HUES6 (cell line): ENCODE measurements at regions not wholly inside any gene's neighbourhood (a gene's known extent, or its start where the extent isn't known, plus 50 kb on each side); places are given as distances from the start of the nearest gene placed in this dataset.
"Not testable (repeated sequence)": the region's sequence is repeated elsewhere in the genome, so short reads cannot be mapped to it uniquely, and the experiment has no call there.

Experiments used
- H3K27ac ChIP-seq: 2 replicates; pipeline ENCODE4 v1.7.0; 2013; ENCODE audit warnings: low read depth, mild to moderate bottlenecking, low read length, inconsistent platforms
- H3K27me3 ChIP-seq: 2 replicates; pipeline ENCODE4 v1.6.1; 2013; ENCODE audit warnings: low read length; ENCODE audit not compliant: control insufficient read depth, insufficient read depth
- H3K36me3 ChIP-seq: 2 replicates; pipeline ENCODE4 v1.6.1; 2013; ENCODE audit warnings: low read length; ENCODE audit not compliant: control insufficient read depth, insufficient read depth
- H3K4me1 ChIP-seq: 2 replicates; pipeline ENCODE4 v1.6.1; 2013; ENCODE audit warnings: low read length; ENCODE audit not compliant: control insufficient read depth, insufficient read depth
- H3K4me3 ChIP-seq: 2 replicates; pipeline ENCODE4 v1.5.1; 2013; ENCODE audit warnings: low read depth, low read length
- H3K9ac ChIP-seq: one replicate; pipeline ENCODE4 v1.6.1; 2013; ENCODE audit warnings: mild to moderate bottlenecking, low read length
- H3K9me3 ChIP-seq: 2 replicates; pipeline ENCODE4 v1.6.1; 2013; ENCODE audit warnings: low read depth, low read length; ENCODE audit not compliant: control insufficient read depth, insufficient read depth

DNA sequence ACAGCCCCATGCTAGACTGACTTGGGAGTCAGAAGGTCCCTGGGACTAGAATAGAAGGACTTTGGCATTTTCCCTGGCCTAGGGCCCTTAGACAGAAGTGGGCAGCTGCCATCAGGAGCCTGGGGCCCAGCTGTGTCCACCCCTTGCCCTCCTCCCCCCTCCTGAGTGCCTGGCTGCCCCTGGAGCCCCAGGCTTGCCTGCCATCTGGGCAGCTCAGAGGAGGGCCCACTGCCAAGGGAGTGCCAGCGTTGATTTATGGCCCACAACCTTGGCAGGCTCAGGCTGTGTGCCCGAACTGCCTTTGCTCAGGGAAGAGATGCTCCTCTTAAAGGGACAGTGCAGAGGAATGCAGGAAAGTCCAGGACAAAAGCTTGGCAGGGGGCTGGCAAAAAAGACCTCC lies 439.1 kb downstream of the SPATA31A7 start:
- not testable (repeated sequence) for H3K27me3 ChIP-seq, H3K9ac ChIP-seq, H3K9me3 ChIP-seq, H3K4me1 ChIP-seq, H3K27ac ChIP-seq, H3K36me3 ChIP-seq, H3K4me3 ChIP-seq

DNA sequence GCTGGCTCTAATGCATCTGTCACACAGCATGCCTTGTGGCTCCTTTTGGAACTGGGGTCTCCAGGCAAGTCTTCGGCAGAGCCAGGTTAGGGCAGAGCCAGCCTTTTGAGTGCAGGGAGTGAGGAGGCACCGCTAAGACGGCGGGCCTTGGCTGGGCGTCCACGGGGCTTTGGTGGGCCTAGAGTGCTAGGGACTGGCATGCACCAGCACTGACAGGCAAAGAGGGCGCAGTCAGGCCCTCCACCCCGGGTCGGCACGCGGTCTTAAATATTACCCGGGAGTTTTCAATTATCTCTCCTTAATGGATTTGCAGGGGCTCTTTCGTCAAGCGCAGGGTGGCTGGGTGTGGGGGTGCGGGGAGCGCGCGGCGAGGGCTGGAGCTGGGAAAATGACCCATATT lies 444.4 kb downstream of the SPATA31A7 start:
- H3K9me3 ChIP-seq, result no peaks in the 10 kb centered on the region
- no peak overlapping the region for H3K9ac ChIP-seq
- H3K36me3 ChIP-seq, result no peaks in the 10 kb centered on the region
- H3K27ac ChIP-seq, result no peak overlapping the region
- no peak overlapping the region for H3K4me3 ChIP-seq
- no peaks in the 10 kb centered on the region for H3K27me3 ChIP-seq
- no peaks in the 10 kb centered on the region for H3K4me1 ChIP-seq

DNA sequence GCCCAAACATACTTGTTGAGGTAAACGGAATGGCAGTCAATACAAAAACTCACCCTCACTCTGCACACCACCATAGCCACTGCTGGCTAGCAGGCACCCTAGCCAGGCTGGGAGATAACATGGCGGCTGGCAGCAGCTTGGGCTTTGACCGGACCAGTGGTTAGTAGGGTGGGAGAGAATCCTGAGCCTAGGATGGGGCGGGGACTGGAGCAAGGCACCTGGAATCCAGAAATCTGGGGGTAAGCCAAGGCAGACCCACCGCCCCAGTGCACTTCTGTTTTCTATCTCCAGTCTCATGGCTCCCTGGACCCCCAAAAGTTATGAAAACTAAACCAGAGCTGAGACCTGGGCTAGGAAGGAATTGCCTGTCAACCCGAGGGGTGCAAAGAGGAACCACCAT lies 474.4 kb downstream of the SPATA31A7 start:
- not testable (repeated sequence) for H3K4me1 ChIP-seq, H3K27ac ChIP-seq, H3K9ac ChIP-seq, H3K27me3 ChIP-seq, H3K36me3 ChIP-seq, H3K4me3 ChIP-seq
- H3K9me3 ChIP-seq, result peaks cover 36% of the 10 kb centered on the region; the same call in 1 of the 2 replicates

DNA sequence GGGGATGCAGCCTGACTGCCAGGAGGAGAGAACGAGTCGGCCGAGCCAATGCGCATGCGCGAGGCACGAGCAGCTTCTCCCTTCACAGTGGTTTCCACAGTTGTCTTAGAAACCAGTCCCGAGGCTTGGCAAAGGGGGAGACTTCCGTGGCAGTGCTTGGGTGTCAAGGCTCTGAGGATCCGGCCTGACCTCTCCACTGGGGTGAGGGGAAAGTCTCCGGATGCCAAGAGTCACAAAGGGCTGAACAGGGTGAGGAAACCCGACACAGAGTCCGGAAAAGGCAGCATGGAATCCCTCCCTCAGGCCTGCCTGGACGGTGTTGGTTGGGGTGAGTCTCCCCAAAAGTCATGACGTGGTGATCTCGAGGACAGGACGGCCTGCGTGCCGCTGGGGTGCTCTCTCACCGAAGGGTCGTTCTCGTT lies 475.5 kb downstream of the SPATA31A7 start:
- Histone ChIP-seq H3K36me3 (no peaks in the 10 kb centered on the region), H3K27ac (no peak overlapping the region), H3K9me3 (peaks cover 45% of the 10 kb centered on the region; the same call in 1 of the 2 replicates), H3K27me3 (no peaks in the 10 kb centered on the region; the same call in 1 of the 2 replicates), H3K9ac (no peak overlapping the region), H3K4me3 (no peak overlapping the region), H3K4me1 (no peaks in the 10 kb centered on the region)

DNA sequence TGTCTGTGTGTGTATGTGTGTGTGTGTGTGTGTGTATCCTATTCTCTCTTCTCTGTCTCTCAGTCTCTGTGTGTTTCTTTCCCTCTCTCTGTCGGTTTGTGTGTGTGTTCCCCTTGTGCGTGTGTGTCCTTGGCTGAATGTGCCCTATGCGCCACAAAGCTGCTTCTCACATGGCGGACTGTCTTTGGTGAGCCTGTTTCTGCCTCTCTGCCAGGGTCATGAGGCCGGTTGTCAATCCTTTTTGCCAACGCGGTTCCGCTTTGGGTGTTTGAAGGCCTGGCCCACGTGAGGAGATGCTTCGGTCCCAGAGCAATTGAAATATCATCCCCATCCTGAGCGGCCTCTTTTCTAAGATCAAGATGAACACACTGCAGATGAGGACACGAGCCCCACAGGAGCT lies 476.0 kb downstream of the SPATA31A7 start:
- no peak overlapping the region for H3K9ac ChIP-seq
- H3K4me3 ChIP-seq, result no peak overlapping the region
- no peak overlapping the region for H3K27ac ChIP-seq
- peaks cover 49% of the 10 kb centered on the region; the same call in 1 of the 2 replicates for H3K9me3 ChIP-seq
- H3K4me1 ChIP-seq, result no peaks in the 10 kb centered on the region
- H3K27me3 ChIP-seq, result no peaks in the 10 kb centered on the region; the same call in 1 of the 2 replicates
- no peaks in the 10 kb centered on the region for H3K36me3 ChIP-seq

DNA sequence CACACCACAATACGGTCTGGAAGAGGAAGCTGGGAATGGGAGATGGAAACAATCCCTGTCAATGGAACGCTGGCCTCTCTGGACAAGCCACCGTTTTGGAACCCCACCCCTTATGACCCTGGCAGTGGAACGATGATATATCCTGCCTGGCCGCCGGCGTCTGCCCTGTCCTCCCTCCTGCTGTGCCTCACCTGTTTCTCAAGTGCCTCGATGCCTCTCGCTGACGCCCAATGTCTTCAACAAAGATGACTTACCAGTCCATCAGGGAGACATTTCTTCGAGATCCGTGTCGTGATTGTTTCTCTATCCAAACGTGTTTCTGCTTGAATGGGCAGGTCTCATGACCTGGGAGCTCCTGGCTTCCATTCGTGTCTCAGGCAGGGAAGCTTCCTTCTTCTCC lies 476.5 kb downstream of the SPATA31A7 start:
- H3K27me3 ChIP-seq, result no peaks in the 10 kb centered on the region; the same call in 1 of the 2 replicates
- peaks cover 54% of the 10 kb centered on the region; the same call in 1 of the 2 replicates for H3K9me3 ChIP-seq
- no peaks in the 10 kb centered on the region for H3K4me1 ChIP-seq
- no peak overlapping the region for H3K9ac ChIP-seq
- H3K4me3 ChIP-seq, result no peak overlapping the region
- H3K27ac ChIP-seq, result no peak overlapping the region
- H3K36me3 ChIP-seq, result no peaks in the 10 kb centered on the region

DNA sequence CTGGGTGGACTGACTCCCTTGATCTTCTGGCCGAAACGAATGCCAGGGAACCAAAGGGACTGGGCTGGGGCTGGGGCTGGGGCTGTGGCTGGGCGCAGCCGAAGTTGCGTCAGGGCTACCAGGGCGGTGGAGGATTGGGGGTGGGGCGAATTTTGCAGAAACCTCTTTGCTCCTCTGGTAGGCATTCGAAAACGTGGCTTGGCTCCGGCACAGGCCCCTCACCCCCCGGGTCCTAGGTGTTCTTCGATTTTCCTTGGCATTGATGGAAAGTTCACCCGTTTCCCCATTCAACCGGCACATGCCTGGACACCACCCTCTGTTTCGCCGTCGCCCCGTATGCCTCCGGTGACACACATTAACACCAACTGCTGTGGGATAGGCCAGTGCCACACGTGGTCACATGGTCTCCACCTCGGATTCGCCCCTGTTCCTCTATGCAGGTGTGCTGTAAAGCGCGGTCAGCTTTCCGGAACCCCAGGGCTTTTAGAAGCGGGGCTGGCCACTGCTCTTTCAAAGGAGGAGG lies 477.1 kb downstream of the SPATA31A7 start:
- H3K4me1 ChIP-seq, result no peaks in the 10 kb centered on the region
- no peak overlapping the region for H3K9ac ChIP-seq
- H3K4me3 ChIP-seq, result no peak overlapping the region
- H3K27ac ChIP-seq, result no peak overlapping the region
- no peaks in the 10 kb centered on the region for H3K36me3 ChIP-seq
- peaks cover 56% of the 10 kb centered on the region; the same call in 1 of the 2 replicates for H3K9me3 ChIP-seq
- H3K27me3 ChIP-seq, result no peaks in the 10 kb centered on the region; the same call in 1 of the 2 replicates

DNA sequence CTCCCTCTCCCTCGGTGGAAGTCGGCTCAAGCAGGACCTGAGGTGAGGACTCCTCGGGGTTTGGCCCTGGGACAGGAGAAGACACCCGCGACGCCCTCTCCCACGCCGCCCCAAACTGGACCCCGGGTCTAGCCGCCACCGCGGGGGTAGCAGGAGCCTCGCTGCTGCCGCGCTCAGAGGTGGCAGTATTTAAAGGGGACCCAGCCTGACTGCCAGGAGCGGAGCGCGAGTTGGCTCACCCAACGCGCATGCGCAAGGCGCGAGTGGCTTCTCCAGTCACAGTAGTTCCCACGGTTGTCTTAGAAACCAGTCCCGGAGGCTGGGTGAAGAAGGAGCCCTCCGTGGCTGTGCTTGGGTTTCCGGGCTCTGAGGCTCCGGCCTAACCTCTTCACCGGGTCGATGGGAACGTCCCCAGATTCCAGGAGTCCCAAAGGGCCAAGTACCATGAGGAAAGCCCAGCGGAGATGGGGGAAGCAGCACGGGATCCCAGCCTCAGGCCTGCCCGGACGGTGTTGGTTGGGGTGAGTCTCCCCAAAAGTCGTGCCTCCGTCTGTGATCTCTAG lies 477.8 kb downstream of the SPATA31A7 start:
- Histone ChIP-seq H3K9ac (no peak overlapping the region), H3K9me3 (peaks cover 59% of the 10 kb centered on the region; the same call in 1 of the 2 replicates), H3K27me3 (no peaks in the 10 kb centered on the region; the same call in 1 of the 2 replicates), H3K27ac (no peak overlapping the region), H3K4me3 (no peak overlapping the region), H3K4me1 (no peaks in the 10 kb centered on the region), H3K36me3 (no peaks in the 10 kb centered on the region)

DNA sequence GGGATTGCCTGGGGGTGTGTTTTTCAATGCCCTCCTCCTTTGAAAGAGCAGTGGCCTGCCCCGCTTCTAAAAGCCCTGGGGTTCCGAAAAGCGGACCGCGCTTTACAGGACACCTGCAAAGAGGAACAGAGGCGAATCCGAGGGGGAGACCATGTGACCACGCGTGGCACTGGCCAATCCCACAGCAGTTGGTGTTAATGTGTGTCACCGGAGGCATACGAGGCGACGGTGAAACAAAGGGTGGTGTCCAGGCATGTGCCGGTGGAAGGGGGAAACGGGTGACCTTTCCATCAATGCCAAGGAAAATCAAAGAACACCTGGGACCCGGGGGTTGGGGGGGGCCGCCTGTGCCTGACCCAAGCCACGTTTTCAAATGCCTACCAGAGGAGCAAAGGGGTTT lies 478.4 kb downstream of the SPATA31A7 start:
- not testable (repeated sequence) for H3K36me3 ChIP-seq, H3K27me3 ChIP-seq, H3K9ac ChIP-seq, H3K4me3 ChIP-seq, H3K4me1 ChIP-seq, H3K27ac ChIP-seq
- H3K9me3 ChIP-seq, result peaks cover 64% of the 10 kb centered on the region; the same call in 1 of the 2 replicates

DNA sequence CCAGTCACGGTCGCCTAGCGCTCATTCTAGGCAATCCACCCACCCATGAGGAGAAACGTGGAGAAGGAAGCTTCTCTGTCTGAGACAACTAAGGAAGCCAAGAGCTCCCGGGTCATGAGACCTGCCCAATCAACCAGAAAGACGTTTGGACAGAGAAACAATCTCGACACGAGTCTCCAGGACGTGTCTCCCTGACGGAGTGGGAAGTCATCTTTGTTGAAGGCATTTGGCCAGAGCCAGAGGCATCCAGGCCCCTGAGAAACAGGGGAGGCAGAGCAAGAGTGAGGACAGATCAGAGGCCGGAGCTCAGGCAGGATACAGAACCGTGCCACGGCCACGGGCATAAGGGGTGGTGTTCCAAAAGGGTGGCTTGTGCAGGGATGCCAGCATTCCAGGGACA lies 479.0 kb downstream of the SPATA31A7 start:
- Histone ChIP-seq H3K4me3 (no peak overlapping the region), H3K27ac (no peak overlapping the region), H3K27me3 (no peaks in the 10 kb centered on the region; the same call in 1 of the 2 replicates), H3K4me1 (no peaks in the 10 kb centered on the region), H3K9ac (no peak overlapping the region), H3K36me3 (no peaks in the 10 kb centered on the region), H3K9me3 (peaks cover 70% of the 10 kb centered on the region; the same call in 1 of the 2 replicates)

DNA sequence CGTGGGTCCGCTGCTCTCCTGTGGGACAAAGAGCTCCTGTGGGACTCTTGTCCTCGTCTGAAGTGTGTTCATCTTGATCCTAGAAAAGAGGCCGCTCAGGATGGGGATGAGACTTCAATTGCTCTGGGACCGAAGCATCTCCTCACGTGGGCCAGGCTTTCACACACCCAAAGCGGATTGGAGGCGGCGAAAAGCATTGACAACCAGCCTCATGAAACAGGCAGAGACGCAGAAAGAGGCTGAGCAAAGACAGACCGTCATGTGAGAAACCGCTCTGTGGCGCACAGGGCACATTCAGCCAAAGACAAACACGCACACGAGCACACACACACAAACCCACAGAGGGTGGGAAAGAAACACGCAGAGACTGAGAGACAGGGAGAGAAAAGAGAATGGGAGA lies 479.5 kb downstream of the SPATA31A7 start:
- Histone ChIP-seq H3K4me1 (no peaks in the 10 kb centered on the region), H3K27me3 (no peaks in the 10 kb centered on the region; the same call in 1 of the 2 replicates), H3K36me3 (no peaks in the 10 kb centered on the region), H3K9me3 (peaks cover 74% of the 10 kb centered on the region; the same call in 1 of the 2 replicates), H3K9ac (no peak overlapping the region), H3K27ac (no peak overlapping the region), H3K4me3 (no peak overlapping the region)
